HG03039 (cell line): ENCODE measurements at regions not wholly inside any gene's neighbourhood (a gene's known extent, or its start where the extent isn't known, plus 50 kb on each side); places are given as distances from the start of the nearest gene placed in this dataset.

Experiments used
- ATAC-seq: cut with Tn5 transposase; IDR thresholded peaks from one replicate; pipeline ENCODE4 v1.9.1; 2021; ENCODE audit warnings: mild to moderate bottlenecking, moderate library complexity; ENCODE audit not compliant: unreplicated experiment

DNA sequence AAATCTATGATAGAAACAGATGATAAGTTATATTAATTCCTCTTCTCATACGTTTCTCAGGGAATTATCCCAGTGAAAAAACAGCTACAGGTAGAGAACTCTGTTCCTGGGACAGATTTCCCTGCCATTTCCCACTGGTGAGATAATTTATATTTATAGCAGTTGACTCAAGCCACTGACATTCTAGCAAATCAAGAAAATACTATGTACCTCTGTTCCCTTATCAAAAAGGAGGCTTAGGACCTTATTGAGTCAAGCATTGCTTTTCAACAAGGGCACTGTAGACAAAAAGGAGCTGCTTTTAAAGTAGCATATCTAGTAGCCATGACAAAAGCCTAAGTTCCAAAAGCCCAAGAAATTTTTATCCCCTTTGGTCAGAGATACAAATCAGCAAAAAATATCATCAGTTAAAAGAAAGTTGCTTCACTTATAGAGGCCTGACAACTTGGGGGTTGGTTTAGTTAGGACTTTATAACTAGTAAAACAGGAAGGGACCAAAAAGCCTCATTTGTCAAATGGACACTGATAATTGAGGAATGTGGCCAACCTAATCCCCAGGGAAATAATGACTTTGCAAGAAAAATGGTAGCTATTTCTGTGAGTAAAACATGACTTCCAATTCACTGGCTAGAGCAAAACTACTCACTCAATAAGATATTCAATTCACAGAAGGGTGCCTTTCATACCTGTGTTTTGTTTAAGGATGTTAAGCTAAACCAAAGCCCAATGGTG is 652.5 kb downstream of the SLITRK1 start:
- no peak for ATAC-seq

- no peak for ATAC-seq
Measured at GRCh38 chr13:83223546-83223945, 658.7 kb downstream of the SLITRK1 start.

- ATAC-seq = no peak
Measured at GRCh38 chr13:83221813-83222241, 660.4 kb downstream of the SLITRK1 start.

DNA sequence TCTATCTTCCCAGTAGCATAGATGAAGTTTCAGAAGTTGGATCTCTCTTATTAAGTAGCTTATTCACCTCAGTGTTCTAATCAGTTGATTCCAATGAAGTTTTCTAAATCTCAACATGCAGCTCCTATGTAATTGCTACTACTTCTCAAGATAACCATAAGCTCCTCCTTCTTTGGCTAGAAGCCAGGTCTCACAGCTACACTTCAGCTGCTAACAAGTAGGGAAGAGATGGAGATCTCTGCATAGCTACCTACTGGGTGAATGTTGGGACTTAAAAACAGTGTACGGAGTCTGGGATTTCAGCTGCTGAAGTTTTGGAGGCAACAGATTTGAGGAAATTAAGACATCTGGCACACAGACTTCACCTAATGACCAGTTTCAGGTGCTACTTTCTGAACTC is 661.0 kb downstream of the SLITRK1 start:
- no peak for ATAC-seq

- no peak for ATAC-seq
Measured at GRCh38 chr13:83220241-83220640, 662.0 kb downstream of the SLITRK1 start.

- ATAC-seq = no peak
Measured at GRCh38 chr13:83219832-83220231, 662.4 kb downstream of the SLITRK1 start.

DNA sequence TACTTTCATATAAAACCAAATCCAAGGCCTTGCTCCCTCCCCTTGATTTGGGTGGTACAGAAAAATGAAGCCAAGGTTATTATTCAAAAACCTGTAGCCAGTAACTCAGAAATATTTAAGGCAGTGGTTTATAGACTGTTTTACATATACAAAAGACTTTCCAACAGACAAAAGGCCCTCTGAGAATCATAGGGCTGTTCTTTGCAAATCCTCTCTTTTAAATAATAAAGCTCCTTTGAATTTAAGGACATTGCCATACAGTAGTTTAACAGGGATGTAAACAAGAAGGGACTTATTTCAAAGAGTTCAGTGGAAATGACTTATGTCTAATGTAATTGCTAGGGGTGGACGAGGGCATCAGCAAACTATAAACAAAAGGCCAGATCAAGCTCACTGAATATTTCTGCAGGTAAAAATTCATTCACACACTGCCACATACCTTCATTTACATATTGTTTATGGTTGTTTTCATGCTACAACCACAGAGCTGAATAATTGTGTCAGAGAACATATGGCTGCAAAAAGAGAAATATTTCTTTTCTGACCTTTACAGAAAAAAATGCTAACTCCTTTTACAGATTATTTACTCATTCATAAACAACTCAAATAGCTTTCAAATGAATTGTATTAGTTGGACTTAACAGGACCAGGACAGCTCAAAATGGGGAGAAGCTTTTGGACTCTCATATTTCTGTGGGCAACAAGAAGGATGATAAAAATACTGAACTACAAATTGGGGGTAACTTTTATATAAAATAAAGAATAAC is 665.6 kb downstream of the SLITRK1 start:
- no peak for ATAC-seq

GRCh38 chr13:83215627-83216026 is 666.6 kb downstream of the SLITRK1 start:
- ATAC-seq = no peak

GRCh38 chr13:83214452-83214851 is 667.8 kb downstream of the SLITRK1 start:
- no peak for ATAC-seq

DNA sequence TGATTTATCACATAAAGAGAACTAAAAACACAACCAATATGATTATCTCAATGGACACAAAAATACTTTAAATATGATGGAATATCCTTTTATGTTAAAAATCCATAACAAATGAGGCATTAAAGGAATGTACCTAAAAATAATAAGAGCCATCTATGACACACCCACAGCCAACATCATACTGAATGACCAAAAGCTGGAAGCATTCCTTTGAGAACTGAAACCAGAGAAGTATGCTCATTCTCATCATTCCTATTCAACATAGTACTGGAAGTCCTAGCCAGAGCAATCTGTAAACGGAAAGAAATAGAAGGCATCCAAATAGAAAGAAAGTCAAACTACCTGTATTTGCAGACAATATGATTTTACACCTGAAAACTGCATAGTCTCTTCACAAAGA is 671.0 kb downstream of the SLITRK1 start:
- ATAC-seq = no peak

GRCh38 chr13:83204886-83205285 is 677.4 kb downstream of the SLITRK1 start:
- ATAC-seq = no peak

- ATAC-seq = no peak
Measured at GRCh38 chr13:83201506-83201905, 680.8 kb downstream of the SLITRK1 start.

DNA sequence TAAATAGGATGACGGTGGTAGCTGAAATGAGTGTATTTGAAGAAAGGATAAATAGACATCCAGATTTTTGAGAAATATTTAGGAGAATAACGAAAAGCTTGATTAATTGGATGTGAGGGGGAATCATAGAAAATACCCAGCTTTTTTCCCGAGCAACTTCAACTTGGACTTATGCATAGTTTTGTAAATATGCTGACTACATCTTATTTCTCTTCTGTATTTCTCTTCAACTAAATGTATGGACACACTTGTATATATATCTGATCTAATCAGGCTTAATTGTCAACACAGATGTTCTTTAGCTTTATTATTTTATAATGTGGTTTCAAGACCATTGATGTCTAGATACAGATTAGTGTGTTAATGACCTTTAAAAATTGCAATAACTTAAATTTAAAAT is 685.0 kb downstream of the SLITRK1 start:
- ATAC-seq = no peak

DNA sequence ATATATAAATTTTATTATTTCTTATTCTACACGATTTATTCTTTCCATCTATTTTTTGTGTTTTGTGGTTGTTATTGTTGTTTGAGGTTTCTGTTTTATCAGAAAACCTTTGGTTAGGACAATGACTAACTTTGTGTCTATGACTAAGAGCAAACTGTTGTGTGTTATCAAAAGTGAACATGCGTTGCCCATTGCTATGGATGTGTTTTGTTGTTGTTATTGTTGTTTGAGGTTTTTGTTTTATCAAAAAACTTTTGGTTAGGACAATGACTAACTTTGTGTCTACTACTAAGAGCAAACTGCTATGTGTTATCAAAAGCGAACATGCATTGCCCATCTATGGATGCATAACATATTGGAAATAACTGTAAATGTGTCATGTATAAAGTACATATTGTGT is 692.3 kb downstream of the SLITRK1 start:
- ATAC-seq = no peak

GRCh38 chr13:83184819-83185218 is 697.5 kb downstream of the SLITRK1 start:
- no peak for ATAC-seq

GRCh38 chr13:83184150-83184475 is 698.2 kb downstream of the SLITRK1 start:
- ATAC-seq = no peak

GRCh38 chr13:83183439-83184149 is 698.7 kb downstream of the SLITRK1 start:
- ATAC-seq = no peak

DNA sequence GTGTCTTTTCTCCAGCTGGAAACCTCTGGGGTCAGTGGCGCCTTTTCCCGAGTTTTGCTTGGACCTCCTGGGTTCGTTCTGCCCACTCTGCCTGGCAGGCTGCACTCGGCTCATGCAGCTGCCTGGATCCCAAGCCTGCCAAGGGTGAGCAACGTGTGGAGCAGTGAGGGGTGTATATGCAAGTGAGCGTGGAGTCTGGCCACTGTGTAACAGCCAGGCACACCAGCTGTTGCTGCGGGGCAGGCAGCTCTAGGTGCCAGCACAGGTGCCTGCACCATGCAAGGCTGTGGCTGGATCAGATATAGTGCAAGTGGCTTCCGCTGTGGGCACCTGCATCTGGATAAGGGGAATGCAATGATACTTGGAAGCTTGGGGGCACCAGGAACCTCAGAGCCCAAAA is 699.4 kb downstream of the SLITRK1 start:
- ATAC-seq = no peak

DNA sequence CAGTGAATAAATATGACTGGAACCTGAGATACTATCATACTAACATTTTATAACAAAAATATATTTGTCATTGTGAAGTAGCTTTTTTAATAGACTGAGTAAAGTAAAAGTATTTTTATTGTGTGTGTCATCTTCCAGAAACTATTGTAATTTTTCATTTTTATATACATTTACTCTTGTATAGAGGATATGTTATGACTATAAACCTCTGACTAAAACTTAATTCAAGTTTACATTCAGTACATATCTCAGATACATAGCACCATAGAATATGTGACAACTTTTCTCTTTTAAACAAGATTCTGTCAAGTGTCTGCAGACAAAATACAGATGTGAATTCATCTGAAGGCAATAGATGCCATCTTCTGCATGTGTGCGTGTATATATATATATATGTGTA is 704.3 kb downstream of the SLITRK1 start:
- ATAC-seq = no peak

DNA sequence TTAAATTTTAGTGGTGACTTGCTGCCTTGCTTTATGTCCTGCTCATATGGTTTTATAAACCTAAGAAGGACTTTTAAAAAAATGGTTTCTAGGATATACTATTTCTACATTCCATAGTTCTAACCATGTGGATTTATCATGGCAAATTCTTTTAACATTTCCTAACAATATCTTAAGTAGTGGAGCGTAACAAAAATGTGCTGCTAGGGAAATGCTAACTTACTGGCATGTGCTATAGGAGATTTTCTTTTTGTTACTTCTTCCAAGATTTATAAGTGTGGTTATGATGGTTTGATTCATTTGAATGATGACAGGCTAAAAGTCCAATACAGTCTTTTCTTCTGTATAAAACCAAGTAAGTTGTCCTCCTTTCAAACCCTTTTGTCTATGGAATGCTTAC is 713.7 kb downstream of the SLITRK1 start:
- ATAC-seq = no peak

DNA sequence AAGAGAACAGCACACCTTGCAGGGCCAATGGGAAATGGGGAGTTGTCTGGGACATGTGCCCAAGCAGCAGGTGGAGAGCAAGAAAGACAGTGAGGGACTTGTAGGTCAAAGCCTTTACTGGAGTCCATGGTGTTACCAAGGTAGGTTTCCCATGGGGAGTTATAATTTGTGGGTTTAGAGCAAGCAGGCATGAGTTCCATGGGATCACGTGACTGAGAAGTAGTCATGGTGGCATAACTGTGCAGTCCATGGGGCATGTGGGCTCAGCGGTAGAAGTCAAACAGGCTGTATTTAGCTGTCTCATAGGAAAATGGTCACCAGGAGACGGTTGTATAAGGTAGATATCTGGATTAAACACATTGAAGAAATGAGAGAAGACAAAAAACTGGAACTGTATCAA is 715.1 kb downstream of the SLITRK1 start:
- ATAC-seq = no peak

DNA sequence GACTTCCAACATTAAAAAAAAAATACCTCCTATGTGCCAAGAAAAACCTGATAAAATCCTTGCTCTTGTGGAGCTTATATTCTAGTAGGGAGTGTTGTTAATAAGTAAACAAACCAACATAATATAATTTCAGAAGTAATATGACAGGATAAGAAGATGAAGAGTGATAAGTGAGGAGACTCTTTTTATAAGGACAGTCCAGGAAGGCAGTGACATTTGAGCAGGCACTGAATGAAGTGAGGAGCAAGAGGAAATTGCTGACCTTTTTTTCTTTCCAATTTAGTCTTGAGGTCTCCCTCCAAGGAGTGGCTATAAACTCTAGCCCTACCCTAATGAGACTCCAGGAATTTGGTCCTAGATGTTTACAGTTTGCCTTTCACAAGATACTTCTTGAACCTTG is 715.7 kb downstream of the SLITRK1 start:
- ATAC-seq = no peak
